Epithelial cell of esophagus (primary cell): ENCODE measurements at regions not wholly inside any gene's neighbourhood (a gene's known extent, or its start where the extent isn't known, plus 50 kb on each side); places are given as distances from the start of the nearest gene placed in this dataset.
"Not testable (repeated sequence)": the region's sequence is repeated elsewhere in the genome, so short reads cannot be mapped to it uniquely, and the experiment has no call there.

ENCODE experiments used
- DNase-seq: peaks from one replicate; pipeline ENCODE4 v3.0.0; 2010; ENCODE audit warnings: low read depth
- H3K4me3 ChIP-seq: 2 replicates; pipeline ENCODE4 v1.5.1; 2011; ENCODE audit warnings: mild to moderate bottlenecking, low read length, control low read depth
- CTCF ChIP-seq: IDR thresholded peaks from 2 replicates; pipeline ENCODE4 v1.5.1; 2011; ENCODE audit warnings: low read depth, mild to moderate bottlenecking, low read length, control low read depth, inconsistent platforms; ENCODE audit not compliant: insufficient read depth; ENCODE audit errors: missing control alignments

GRCh38 chr7:84738583-84739150 lies 448.2 kb downstream of the SEMA3D start:
- no peak for TF ChIP-seq CTCF
- DNase-seq, result no peak

GRCh38 chr7:84735677-84736076 lies 451.2 kb downstream of the SEMA3D start:
- H3K4me3 ChIP-seq, result no peak overlapping the region
- TF ChIP-seq CTCF, result no peak
- no peak for DNase-seq

More at GRCh38 chr7:84738583-84739150, 448.2 kb downstream of the SEMA3D start:
- no peak overlapping the region for H3K4me3 ChIP-seq

- no peak for TF ChIP-seq CTCF
- H3K4me3 ChIP-seq, result no peak overlapping the region
- no peak for DNase-seq
Measured at GRCh38 chr7:84735011-84735410, 451.8 kb downstream of the SEMA3D start.

- not testable (repeated sequence) for H3K4me3 ChIP-seq, DNase-seq
Measured at GRCh38 chr7:84733976-84734375, 452.9 kb downstream of the SEMA3D start.

- DNase-seq, H3K4me3 ChIP-seq: not testable (repeated sequence)
Measured at GRCh38 chr7:84730864-84731263, 456.0 kb downstream of the SEMA3D start.

GRCh38 chr7:84729284-84729683 lies 457.6 kb downstream of the SEMA3D start:
- H3K4me3 ChIP-seq, result no peak overlapping the region
- DNase-seq, result peak; percentile 18
- TF ChIP-seq CTCF, result no peak

GRCh38 chr7:84722734-84723133 lies 464.1 kb downstream of the SEMA3D start:
- no peak for DNase-seq
- TF ChIP-seq CTCF, result no peak
- no peak overlapping the region for H3K4me3 ChIP-seq

- no peak for DNase-seq
Measured at GRCh38 chr7:84722086-84722485, 464.8 kb downstream of the SEMA3D start.

More at GRCh38 chr7:84722086-84722485, 464.8 kb downstream of the SEMA3D start:
- no peak overlapping the region for H3K4me3 ChIP-seq
- TF ChIP-seq CTCF, result no peak
